GM12875 (cell line): ENCODE measurements at regions not wholly inside any gene's neighbourhood (a gene's known extent, or its start where the extent isn't known, plus 50 kb on each side); places are given as distances from the start of the nearest gene placed in this dataset.

Experiments
- H3K4me3 ChIP-seq: one replicate; pipeline ENCODE4 v1.5.1; 2011; ENCODE audit warnings: low read depth, low read length, control low read depth
- CTCF ChIP-seq: IDR thresholded peaks from 2 replicates; pipeline ENCODE4 v1.5.1; 2011; ENCODE audit warnings: low read depth, mild to moderate bottlenecking, control low read depth, inconsistent platforms, low read length, moderate library complexity, borderline replicate concordance; ENCODE audit not compliant: insufficient read depth

- H3K4me3 ChIP-seq: no peak overlapping the region
- TF ChIP-seq CTCF: no peak
Observed at GRCh38 chr4:166399021-166399420, 526.0 kb downstream of the TLL1 start.

- no peak for TF ChIP-seq CTCF
- H3K4me3 ChIP-seq: no peak overlapping the region
Observed at GRCh38 chr4:166400270-166400894, 527.3 kb downstream of the TLL1 start.

DNA sequence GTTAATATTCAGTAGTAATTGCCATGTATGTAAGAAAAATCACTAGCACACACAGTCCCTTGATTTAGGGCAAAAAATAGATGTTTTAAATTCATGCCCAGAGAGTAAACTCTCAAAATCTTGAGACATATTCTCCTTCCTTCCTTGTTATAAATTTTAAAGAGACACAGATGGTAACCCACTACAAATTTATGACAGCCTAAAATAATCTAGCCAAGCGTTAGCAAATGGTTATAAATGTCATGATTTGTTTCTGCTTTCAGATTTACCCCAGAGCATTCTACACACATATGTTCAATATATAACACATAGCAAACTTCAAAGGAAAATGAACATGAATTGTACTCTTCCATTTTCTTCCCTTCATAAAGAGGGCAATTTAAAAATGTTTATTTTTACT is 540.3 kb downstream of the TLL1 start:
- no peak for TF ChIP-seq CTCF

DNA sequence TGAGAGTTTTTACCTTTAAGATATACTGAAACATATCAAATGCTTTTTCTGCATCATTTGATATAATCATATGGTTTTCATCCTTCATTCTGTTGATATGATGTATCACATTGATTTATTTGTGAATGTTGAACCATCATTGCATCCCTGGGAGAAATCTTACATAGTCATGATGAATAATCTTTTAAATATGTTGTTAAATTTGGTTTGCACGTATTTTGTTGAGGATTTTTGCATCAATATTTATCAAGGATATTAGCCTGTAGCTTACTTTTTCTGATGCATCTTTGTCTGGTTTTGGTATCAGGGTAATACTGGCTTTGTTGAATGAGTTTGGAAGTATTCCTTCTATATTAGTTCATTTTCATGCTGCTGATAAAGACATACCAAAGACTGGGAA is 541.4 kb downstream of the TLL1 start:
- H3K4me3 ChIP-seq: no peak overlapping the region
- no peak for TF ChIP-seq CTCF

More for the DNA sequence above, 540.3 kb downstream of the TLL1 start:
- H3K4me3 ChIP-seq: no peak overlapping the region

DNA sequence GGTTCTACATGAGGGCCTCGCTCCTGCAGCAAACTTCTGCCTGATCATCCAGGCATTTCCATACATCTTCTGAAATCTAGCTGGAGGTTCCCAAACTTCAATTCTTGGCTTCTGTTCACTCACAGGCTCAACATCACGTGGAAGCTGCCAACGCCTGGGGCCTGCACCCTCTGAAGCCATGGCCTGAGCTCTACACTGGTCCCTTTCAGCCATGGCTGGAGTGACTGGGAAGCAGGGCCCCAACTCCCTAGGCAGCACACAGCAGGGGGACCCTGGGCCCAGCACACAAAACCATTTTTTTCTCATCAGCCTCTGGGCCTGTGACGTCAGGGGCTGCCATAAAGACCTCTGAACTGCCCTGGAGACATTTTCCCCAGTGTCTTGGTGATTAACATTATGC is 542.7 kb downstream of the TLL1 start:
- no peak overlapping the region for H3K4me3 ChIP-seq
- no peak for TF ChIP-seq CTCF

GRCh38 chr4:166421556-166422156 is 548.6 kb downstream of the TLL1 start:
- H3K4me3 ChIP-seq: no peak overlapping the region
- TF ChIP-seq CTCF: no peak

DNA sequence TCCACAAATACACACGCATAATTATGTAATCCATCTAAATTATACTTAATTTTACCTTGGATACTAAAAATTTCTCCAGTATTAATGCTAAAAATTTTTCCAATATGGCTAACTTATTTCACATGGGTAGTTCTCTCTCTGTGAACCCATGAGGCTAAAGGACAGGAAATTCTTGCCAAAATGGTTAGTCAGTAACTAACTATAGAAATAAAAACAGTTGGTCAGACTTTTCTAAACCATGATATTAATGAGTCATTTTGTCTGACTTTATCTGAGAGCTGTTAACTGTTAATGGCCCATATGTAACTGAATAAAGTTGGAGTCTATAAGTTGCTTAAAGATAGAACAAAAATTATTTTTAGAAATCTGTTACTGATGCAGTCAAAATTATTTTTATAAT is 549.4 kb downstream of the TLL1 start:
- no peak overlapping the region for H3K4me3 ChIP-seq

More for the DNA sequence above, 549.4 kb downstream of the TLL1 start:
- no peak for TF ChIP-seq CTCF
